Tibial nerve (tissue), 4 donors: ENCODE measurements at regions not wholly inside any gene's neighbourhood (a gene's known extent, or its start where the extent isn't known, plus 50 kb on each side); places are given as distances from the start of the nearest gene placed in this dataset.

Source experiments
- DNase-seq, 2 donors: peaks; one replicate each; pipeline ENCODE4 v3.0.0-alpha.2; 2019; ENCODE audit warnings: low spot score in 2 of 2
- H3K27ac ChIP-seq, 4 donors: fragments of 200-600 bp; sonication (generic) in 3 of 4; one replicate each; pipeline ENCODE4 v1.5.1; 2017 to 2019; ENCODE audit warnings: mild to moderate bottlenecking in 1 of 4
- H3K27me3 ChIP-seq, 2 donors: fragments of 200-600 bp; sonication (generic) in 1 of 2; one replicate each; pipeline versions ENCODE4 v1.5.1 to v1.6.0; 2017 to 2019
- H3K36me3 ChIP-seq, 3 donors: fragments of 200-600 bp; sonication (generic); one replicate each; pipeline ENCODE4 v1.5.1; 2018 to 2019
- H3K4me1 ChIP-seq, 4 donors: fragments of 200-600 bp; sonication (generic) in 3 of 4; one replicate each; pipeline ENCODE4 v1.5.1; 2017 to 2019
- H3K4me3 ChIP-seq, 4 donors: fragments of 200-600 bp; sonication (generic) in 3 of 4; one replicate each; pipeline ENCODE4 v1.5.1; 2017 to 2019; ENCODE audit warnings: mild to moderate bottlenecking in 1 of 4, moderate library complexity in 1 of 4
- H3K9me3 ChIP-seq, 4 donors: fragments of 200-600 bp; sonication (generic) in 3 of 4; one replicate each; pipeline ENCODE4 v1.5.1; 2017 to 2019
- EP300 ChIP-seq, 2 donors: sonication (generic); formaldehyde crosslinking; IDR thresholded peaks; one replicate each; pipeline ENCODE4 v1.6.1; 2017; ENCODE audit warnings: antibody characterized with exemption in 2 of 2, mild to moderate bottlenecking in 1 of 2
- POLR2A ChIP-seq, 2 donors: fragments of 450-650 bp; IDR thresholded peaks; one replicate each; pipeline ENCODE4 v1.6.1; 2017; ENCODE audit warnings: antibody characterized with exemption in 2 of 2, mild to moderate bottlenecking in 2 of 2, moderate library complexity in 2 of 2
- whole genome bisulfite sequencing, 2 donors: methylation state at CpG; one replicate each; pipeline ENCODE4 v1.1.5; 2018; 5-methylcytosine and 5-hydroxymethylcytosine counted together
- TF ChIP-seq, protein P1 (sequence below), 5 experiments: fragments of 200-600 bp in 3 of 5; fragments of 450-650 bp in 2 of 5; sonication (generic) in 3 of 5; IDR thresholded peaks; one replicate each; pipeline ENCODE4 v1.5.1; 2016 to 2019; ENCODE audit warnings: antibody characterized with exemption in 5 of 5, mild to moderate bottlenecking in 3 of 5, moderate library complexity in 2 of 5

DNA sequence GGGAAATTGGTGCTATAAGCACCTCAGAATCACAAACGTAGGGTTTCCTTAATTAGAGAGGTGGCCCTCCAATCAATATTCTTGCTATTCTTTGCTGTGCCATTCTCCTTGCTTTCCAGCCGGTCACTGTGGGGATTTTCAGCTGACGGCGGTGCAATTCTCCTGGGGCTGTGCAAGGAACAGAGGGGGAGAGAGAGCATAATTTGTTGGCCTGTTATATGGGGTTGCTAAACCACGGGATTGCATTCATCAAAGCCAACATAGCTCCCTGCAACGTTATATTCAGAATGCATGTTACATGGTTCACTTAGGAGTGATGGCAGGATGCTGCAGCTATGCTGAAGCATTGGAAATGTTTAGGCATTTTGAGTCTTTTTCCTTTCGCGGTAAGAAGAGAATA lies 441.3 kb upstream of the CLINT1 start:
- H3K9me3 ChIP-seq, result peaks cover 0 to 13% (median 6%) of the 10 kb centered on the region in 4 donors
- no peaks in the 10 kb centered on the region for H3K4me1 ChIP-seq
- 58 to 59% methylated on average over 8 of the region's 8 CpGs for WGBS, 2 donors
- TF ChIP-seq EP300 (IDR thresholded peaks at IDR 0.05) (no peak), POLR2A (IDR thresholded peaks at IDR 0.05) (no peak)
- TF ChIP-seq, protein P1, sequence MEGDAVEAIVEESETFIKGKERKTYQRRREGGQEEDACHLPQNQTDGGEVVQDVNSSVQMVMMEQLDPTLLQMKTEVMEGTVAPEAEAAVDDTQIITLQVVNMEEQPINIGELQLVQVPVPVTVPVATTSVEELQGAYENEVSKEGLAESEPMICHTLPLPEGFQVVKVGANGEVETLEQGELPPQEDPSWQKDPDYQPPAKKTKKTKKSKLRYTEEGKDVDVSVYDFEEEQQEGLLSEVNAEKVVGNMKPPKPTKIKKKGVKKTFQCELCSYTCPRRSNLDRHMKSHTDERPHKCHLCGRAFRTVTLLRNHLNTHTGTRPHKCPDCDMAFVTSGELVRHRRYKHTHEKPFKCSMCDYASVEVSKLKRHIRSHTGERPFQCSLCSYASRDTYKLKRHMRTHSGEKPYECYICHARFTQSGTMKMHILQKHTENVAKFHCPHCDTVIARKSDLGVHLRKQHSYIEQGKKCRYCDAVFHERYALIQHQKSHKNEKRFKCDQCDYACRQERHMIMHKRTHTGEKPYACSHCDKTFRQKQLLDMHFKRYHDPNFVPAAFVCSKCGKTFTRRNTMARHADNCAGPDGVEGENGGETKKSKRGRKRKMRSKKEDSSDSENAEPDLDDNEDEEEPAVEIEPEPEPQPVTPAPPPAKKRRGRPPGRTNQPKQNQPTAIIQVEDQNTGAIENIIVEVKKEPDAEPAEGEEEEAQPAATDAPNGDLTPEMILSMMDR (IDR thresholded peaks at IDR 0.05), result no peak
- DNase-seq, result no peak
- H3K27ac ChIP-seq, result no peak overlapping the region
- no peak overlapping the region for H3K4me3 ChIP-seq
- H3K36me3 ChIP-seq, result no peaks in the 10 kb centered on the region
- no peaks in the 10 kb centered on the region for H3K27me3 ChIP-seq

DNA sequence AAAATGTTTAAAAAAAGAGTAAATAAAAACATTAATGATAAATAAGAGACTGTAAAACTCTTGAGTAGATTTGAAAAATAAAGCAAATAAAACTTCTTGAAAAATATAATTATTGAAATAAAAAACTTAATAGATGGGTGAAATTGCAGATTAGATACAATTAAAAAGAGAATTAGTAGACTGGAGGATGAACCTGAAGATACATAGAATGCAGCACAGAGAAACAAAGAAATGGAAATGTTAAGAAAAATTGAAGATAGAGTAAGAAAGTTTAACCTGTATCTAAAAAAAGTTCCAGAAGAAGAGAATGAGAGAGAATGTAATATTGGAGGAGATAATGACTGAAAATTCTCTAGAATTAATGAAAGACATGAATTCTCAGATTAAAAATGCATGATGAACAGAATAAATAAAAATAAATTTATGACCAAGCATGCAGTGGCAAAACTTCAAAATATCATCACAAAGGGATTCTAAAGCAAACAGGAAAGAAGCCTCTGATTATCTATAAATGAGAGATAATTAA lies 438.1 kb upstream of the CLINT1 start:
- no peaks in the 10 kb centered on the region for H3K36me3 ChIP-seq
- TF ChIP-seq POLR2A (IDR thresholded peaks at IDR 0.05), result no peak
- TF ChIP-seq, protein P1 (IDR thresholded peaks at IDR 0.05), result no peak
- no peak for TF ChIP-seq EP300 (IDR thresholded peaks at IDR 0.05)
- H3K4me3 ChIP-seq, result no peak overlapping the region
- H3K27ac ChIP-seq, result no peak overlapping the region
- peaks cover 0 to 19% (median 7%) of the 10 kb centered on the region in 4 donors for H3K9me3 ChIP-seq
- H3K4me1 ChIP-seq, result no peaks in the 10 kb centered on the region
- DNase-seq, result no peak
- no peaks in the 10 kb centered on the region for H3K27me3 ChIP-seq

DNA sequence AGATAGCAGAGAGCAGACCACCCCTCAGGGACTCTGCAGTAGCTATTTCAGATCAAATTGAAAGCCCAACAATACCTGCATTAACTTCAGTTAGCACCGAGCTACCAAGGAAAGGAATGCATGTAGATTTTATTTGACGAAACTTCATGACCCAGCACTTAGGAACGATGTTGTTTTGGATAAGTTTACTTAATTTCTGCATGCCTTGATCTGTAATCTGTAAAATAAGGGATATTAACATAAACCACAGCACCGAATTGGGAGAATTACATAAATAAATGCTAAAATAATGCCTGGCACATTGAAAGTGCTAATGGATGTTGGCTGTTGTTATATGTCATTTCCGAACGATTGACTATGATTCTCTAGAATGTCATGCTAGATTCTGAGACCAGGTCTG lies 435.8 kb upstream of the CLINT1 start:
- Histone ChIP-seq H3K36me3 (no peaks in the 10 kb centered on the region), H3K4me3 (no peak overlapping the region), H3K9me3 (peaks cover 0 to 19% (median 7%) of the 10 kb centered on the region in 4 donors), H3K27ac (no peak overlapping the region), H3K27me3 (no peaks in the 10 kb centered on the region), H3K4me1 (no peaks in the 10 kb centered on the region)
- no peak for TF ChIP-seq POLR2A (IDR thresholded peaks at IDR 0.05)
- TF ChIP-seq, protein P1 (IDR thresholded peaks at IDR 0.05), result no peak
- no peak for TF ChIP-seq EP300 (IDR thresholded peaks at IDR 0.05)
- WGBS, 2 donors, result 54 to 65% methylated on average over 6 of the region's 6 CpGs
- DNase-seq, result no peak

DNA sequence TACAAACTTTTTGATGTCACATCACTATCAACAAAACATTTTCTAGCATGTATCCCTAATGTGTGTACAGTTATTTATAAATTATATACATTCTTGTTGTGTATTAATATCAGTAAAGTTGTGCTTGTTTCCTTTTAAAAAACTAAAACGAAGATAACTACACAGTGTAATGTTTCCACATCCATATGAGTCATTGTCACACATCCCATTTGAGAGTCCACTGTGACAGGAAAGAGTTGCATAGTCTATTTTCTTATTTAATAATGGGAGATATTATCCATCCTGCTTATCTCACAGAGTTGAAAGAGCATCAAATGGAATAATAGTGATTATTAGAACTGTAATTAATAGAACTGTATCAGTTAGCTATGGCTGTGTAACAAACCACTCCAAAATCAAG lies 434.0 kb upstream of the CLINT1 start:
- no peak for DNase-seq
- H3K4me1 ChIP-seq, result peaks cover 0 to 1% (median 0%) of the 10 kb centered on the region in 4 donors
- H3K9me3 ChIP-seq, result peaks cover 0 to 19% (median 7%) of the 10 kb centered on the region in 4 donors
- 83 to 91% methylated on average over 1 of the region's 1 CpG for WGBS, 2 donors
- no peak overlapping the region for H3K27ac ChIP-seq
- H3K27me3 ChIP-seq, result no peaks in the 10 kb centered on the region
- H3K36me3 ChIP-seq, result no peaks in the 10 kb centered on the region
- TF ChIP-seq, protein P1 (IDR thresholded peaks at IDR 0.05), result no peak
- no peak for TF ChIP-seq EP300 (IDR thresholded peaks at IDR 0.05)
- TF ChIP-seq POLR2A (IDR thresholded peaks at IDR 0.05), result no peak
- no peak overlapping the region for H3K4me3 ChIP-seq

DNA sequence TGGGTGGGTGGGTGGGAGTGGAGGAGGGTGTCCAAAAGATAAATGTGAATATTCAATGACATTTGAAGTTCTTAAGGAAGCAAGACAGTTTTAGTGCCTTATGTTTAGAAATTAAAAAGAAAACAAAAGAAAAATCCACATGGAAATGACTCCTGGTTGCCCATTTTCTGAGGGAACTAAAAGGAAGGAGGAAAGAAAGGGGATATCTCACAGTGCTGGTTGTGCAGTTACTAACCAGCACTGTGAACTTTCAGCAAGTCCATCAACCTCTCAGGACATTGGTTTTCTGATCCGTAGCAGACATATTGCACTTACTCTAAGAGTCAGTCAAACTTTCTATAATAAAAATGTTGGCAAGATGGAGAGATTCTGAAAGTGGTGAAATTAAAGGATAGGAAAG lies 431.0 kb upstream of the CLINT1 start:
- 83 to 91% methylated on average over 1 of the region's 1 CpG for WGBS, 2 donors

More for the DNA sequence above, 431.0 kb upstream of the CLINT1 start:
- no peak overlapping the region for H3K27ac ChIP-seq
- no peaks in the 10 kb centered on the region for H3K27me3 ChIP-seq
- no peak overlapping the region for H3K4me3 ChIP-seq
- H3K36me3 ChIP-seq, result no peaks in the 10 kb centered on the region
- DNase-seq, result no peak
- TF ChIP-seq, protein P1 (IDR thresholded peaks at IDR 0.05), result no peak
- TF ChIP-seq EP300 (IDR thresholded peaks at IDR 0.05) (no peak), POLR2A (IDR thresholded peaks at IDR 0.05) (no peak)
- H3K9me3 ChIP-seq, result peaks cover 0 to 6% (median 1%) of the 10 kb centered on the region in 4 donors
- H3K4me1 ChIP-seq, result peaks cover 0 to 7% (median 0%) of the 10 kb centered on the region in 4 donors
